Endothelial cell of umbilical vein (primary cell): ENCODE measurements at regions not wholly inside any gene's neighbourhood (a gene's known extent, or its start where the extent isn't known, plus 50 kb on each side); places are given as distances from the start of the nearest gene placed in this dataset.

Experiments used
- BruUV-seq: library from RNA; stranded (reverse); fragments of 400-500 nt; replicated peaks from 2 replicates; lab custom pipeline; 2021; lab: Mats Ljungman, UMichigan
- CTCF ChIA-PET: fragments of 300-600, 350-600 bp; sonication (Branson Sonifier 250); formaldehyde crosslinking; loops from one replicate; lab custom pipeline; 2021; ENCODE audit warnings: antibody characterized with exemption, inconsistent platforms; lab: Charles Lee
- POLR2A ChIA-PET: fragments of 300-600, 350-600 bp; sonication (Branson Sonifier 250); formaldehyde crosslinking; loops from one replicate; lab custom pipeline; 2021; ENCODE audit warnings: antibody characterized with exemption, inconsistent platforms; lab: Charles Lee
- DNase-seq: peaks from one replicate; pipeline ENCODE4 v3.0.0-alpha.2; 2011; ENCODE audit warnings: low read depth, low spot score
- FAIRE-seq: peaks from 2 replicates; lab custom pipeline; 2011; peaks lifted over from hg19 to GRCh38; lab: Jason Lieb, UNC
- H2AFZ ChIP-seq: 2 replicates; pipeline ENCODE4 v1.6.0; 2012; ENCODE audit warnings: low read depth, low read length, control low read depth, inconsistent platforms
- H3K27ac ChIP-seq: 2 replicates; pipeline ENCODE4 v1.5.1; 2011; ENCODE audit warnings: low read depth, mild to moderate bottlenecking, control low read depth, low read length, moderate library complexity; ENCODE audit not compliant: insufficient read depth
- H3K27me3 ChIP-seq, 2 experiments: 2 replicates each; pipeline versions ENCODE4 v1.6.0 to v1.6.1; 2011; ENCODE audit warnings: low read length in 2 of 2, mixed read lengths in 1 of 2; ENCODE audit not compliant: control insufficient read depth in 2 of 2, insufficient read depth in 2 of 2
- H3K36me3 ChIP-seq, 2 experiments: 2 replicates in 1 of 2; 3 replicates in 1 of 2; pipeline ENCODE4 v1.5.1; 2011; ENCODE audit warnings: low read length in 2 of 2, mild to moderate bottlenecking in 1 of 2, moderate library complexity in 1 of 2; ENCODE audit not compliant: control insufficient read depth in 2 of 2, insufficient read depth in 2 of 2; ENCODE audit errors: extremely low read depth in 1 of 2
- H3K4me1 ChIP-seq: 3 replicates; pipeline ENCODE4 v1.5.1; 2011; ENCODE audit warnings: mild to moderate bottlenecking, low read length; ENCODE audit not compliant: control insufficient read depth, insufficient read depth; ENCODE audit errors: extremely low read depth
- H3K4me2 ChIP-seq: 2 replicates; pipeline ENCODE4 v1.6.1; 2011; ENCODE audit warnings: low read length, control low read depth, mixed read lengths; ENCODE audit not compliant: insufficient read depth
- H3K4me3 ChIP-seq, 3 experiments: fragments of 200-600 bp in 1 of 3; sonication (generic), shearing (Covaris generic) in 1 of 3; replicated peaks in 1 of 3; 2 replicates each; pipeline ENCODE4 v1.5.1; 2011 to 2016; ENCODE audit warnings: control low read depth in 3 of 3, low read length in 3 of 3, mild to moderate bottlenecking in 2 of 3, inconsistent platforms in 1 of 3, low read depth in 1 of 3, moderate library complexity in 1 of 3; ENCODE audit not compliant: insufficient read depth in 1 of 3
- H3K79me2 ChIP-seq: 2 replicates; pipeline ENCODE4 v1.6.0; 2012; ENCODE audit warnings: low read length, inconsistent platforms; ENCODE audit not compliant: control insufficient read depth, insufficient read depth
- H3K9ac ChIP-seq: replicated peaks from 2 replicates; pipeline ENCODE3; 2011; ENCODE audit warnings: low read length, control low read depth; ENCODE audit not compliant: insufficient read depth; ENCODE audit errors: extremely low read depth
- H3K9me1 ChIP-seq: replicated peaks from 3 replicates; pipeline ENCODE4 v1.6.0; 2011; ENCODE audit warnings: mild to moderate bottlenecking, low read length; ENCODE audit not compliant: control insufficient read depth, insufficient read depth; ENCODE audit errors: extremely low read depth
- H3K9me3 ChIP-seq: replicated peaks from 2 replicates; pipeline ENCODE4 v1.5.1; 2012; ENCODE audit warnings: low read length, inconsistent platforms; ENCODE audit not compliant: control insufficient read depth, insufficient read depth
- H4K20me1 ChIP-seq: replicated peaks from 2 replicates; pipeline ENCODE3; 2011; ENCODE audit warnings: mild to moderate bottlenecking, low read length; ENCODE audit not compliant: control insufficient read depth, insufficient read depth; ENCODE audit errors: extremely low read depth
- CTCF ChIP-seq, 2 donors: IDR thresholded peaks; 1 replicate in 1 of 2; 2 replicates in 1 of 2; pipeline ENCODE4 v1.5.1; 2011; ENCODE audit warnings: low read length in 2 of 2, mild to moderate bottlenecking in 2 of 2, moderate library complexity in 2 of 2, control low read depth in 1 of 2, inconsistent platforms in 1 of 2, low read depth in 1 of 2; ENCODE audit not compliant: insufficient read depth in 1 of 2; ENCODE audit errors: extremely low read depth in 1 of 2
- EZH2 ChIP-seq: IDR thresholded peaks from 2 replicates; pipeline ENCODE4 v1.6.1; 2012; ENCODE audit warnings: borderline replicate concordance, low read depth, mild to moderate bottlenecking, moderate library complexity, low read length, inconsistent platforms; ENCODE audit not compliant: severe bottlenecking
- FOS ChIP-seq: IDR thresholded peaks from 2 replicates; pipeline ENCODE4 v1.6.1; 2011; ENCODE audit warnings: mild to moderate bottlenecking, low read length, moderate library complexity, borderline replicate concordance; ENCODE audit not compliant: insufficient read depth
- GATA2 ChIP-seq: IDR thresholded peaks from 2 replicates; pipeline ENCODE4 v1.7.0; 2011; ENCODE audit warnings: low read depth, mild to moderate bottlenecking, moderate library complexity, mixed read lengths, low read length; ENCODE audit not compliant: insufficient read length, insufficient read depth
- JUN ChIP-seq: IDR thresholded peaks from 2 replicates; pipeline ENCODE4 v1.6.1; 2011; ENCODE audit warnings: borderline replicate concordance, low read depth; ENCODE audit not compliant: insufficient read length, insufficient read depth
- MYC ChIP-seq: IDR thresholded peaks from one replicate; pipeline ENCODE4 v1.6.1; 2011; ENCODE audit warnings: mild to moderate bottlenecking, low read depth, low read length
- POLR2A ChIP-seq: IDR thresholded peaks from 2 replicates; pipeline ENCODE4 v1.6.1; 2012; ENCODE audit warnings: low read depth, mild to moderate bottlenecking, control low read depth, low read length
- POLR2AphosphoS5 ChIP-seq: IDR thresholded peaks from 2 replicates; pipeline ENCODE4 v1.6.1; 2012; ENCODE audit warnings: low read depth, mild to moderate bottlenecking, control low read depth, low read length, moderate library complexity; ENCODE audit not compliant: insufficient read depth
- dilution Hi-C: fragments of 300-500 bp; cut with MboI; formaldehyde crosslinking; loops from one replicate; pipeline ENCODE4 v1.15.0; 2019; ENCODE audit warnings: low sequenced_read_pairs; ENCODE audit not compliant: extremely low pct_ligation_motif_present
- intact Hi-C: fragments of 100-400 bp; cut with micrococcal nuclease; formaldehyde crosslinking; loops from one replicate; pipeline ENCODE4 v1.10.0; 2022
- TF ChIP-seq, protein P1 (sequence below): IDR thresholded peaks from 2 replicates; pipeline ENCODE4 v1.6.1; 2011; ENCODE audit not compliant: insufficient read depth, insufficient read length

DNA sequence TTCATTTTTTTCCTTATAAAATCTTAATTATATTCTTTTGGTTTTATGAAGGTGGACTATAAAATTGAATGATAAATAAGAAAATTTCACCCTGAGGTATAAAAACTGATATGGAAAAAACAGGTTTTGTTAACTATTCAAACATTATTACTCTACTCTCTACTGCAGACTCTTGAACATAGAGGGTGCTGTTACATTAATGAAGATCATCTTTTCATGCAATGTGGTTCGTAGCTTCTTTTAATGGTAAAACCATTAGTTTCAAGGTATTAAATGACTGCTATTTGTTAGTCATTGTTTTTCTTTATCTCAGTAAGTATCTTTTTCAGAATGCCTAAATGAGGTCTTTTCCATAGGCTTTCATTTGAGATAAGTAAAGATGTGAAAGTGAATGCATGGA lies 510.4 kb downstream of the SLC16A7 start:
- DNase-seq (peak; percentile 41), FAIRE-seq (no peak)
- H4K20me1 ChIP-seq = no peaks in the 10 kb centered on the region
- intact Hi-C loops (loop anchor here (5.0 kb wide), 1 partner anchor 386 kb away; no protein-coding TSS in a partner anchor), dilution Hi-C loops (no loop called here)
- POLR2A ChIA-PET = no interaction called here
- H3K27me3 ChIP-seq = no peaks in the 10 kb centered on the region
- no TSS peak for BruUV-seq
- no peaks in the 10 kb centered on the region for H3K79me2 ChIP-seq
- no peak overlapping the region for H3K27ac ChIP-seq
- H2AFZ ChIP-seq = peak overlapping the region; percentile 41
- CTCF ChIA-PET = interaction anchor here (0.8 to 2.9 kb wide), 15 partner anchors 14 to 1901 kb away, joined by 3 to 45 read pairs (median 4); no protein-coding TSS in a partner anchor
- H3K9ac ChIP-seq = no peak overlapping the region
- no peak overlapping the region for H3K4me3 ChIP-seq
- TF ChIP-seq JUN (no peak), POLR2A (no peak), MYC (no peak), CTCF (IDR thresholded peaks at IDR 0.05; ENCODE audit: extremely low read depth in 1 of 2, insufficient read depth in 1 of 2, low read depth in 1 of 2, low read length in 2 of 2) (peak in 1 of 2 donors; percentile 12)
- TF ChIP-seq, protein P1, sequence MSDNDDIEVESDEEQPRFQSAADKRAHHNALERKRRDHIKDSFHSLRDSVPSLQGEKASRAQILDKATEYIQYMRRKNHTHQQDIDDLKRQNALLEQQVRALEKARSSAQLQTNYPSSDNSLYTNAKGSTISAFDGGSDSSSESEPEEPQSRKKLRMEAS = no peak
- H3K9me1 ChIP-seq = no peaks in the 10 kb centered on the region
- no peaks in the 10 kb centered on the region for H3K9me3 ChIP-seq
- no peak overlapping the region for H3K4me2 ChIP-seq
- no peaks in the 10 kb centered on the region for H3K36me3 ChIP-seq
- H3K4me1 ChIP-seq = no peaks in the 10 kb centered on the region

GRCh38 chr12:60107992-60108391 lies 512.2 kb downstream of the SLC16A7 start:
- TF ChIP-seq EZH2 (no peak), MYC (no peak), POLR2AphosphoS5 (no peak), FOS (no peak), JUN (no peak), CTCF (IDR thresholded peaks at IDR 0.05; ENCODE audit: extremely low read depth in 1 of 2, insufficient read depth in 1 of 2, low read depth in 1 of 2, low read length in 2 of 2) (no peak), GATA2 (no peak), POLR2A (no peak)
- TF ChIP-seq, protein P1 = no peak
- ChIA-PET CTCF (interaction anchor here (2.9 kb wide), 1 partner anchor 386 kb away, joined by 45 read pairs; no protein-coding TSS in a partner anchor), POLR2A (no interaction called here)
- no peaks in the 10 kb centered on the region for H3K4me1 ChIP-seq
- no peak overlapping the region for H3K4me3 ChIP-seq
- FAIRE-seq = no peak
- H3K9ac ChIP-seq = no peak overlapping the region
- intact Hi-C loops (loop anchor here (5.0 kb wide), 1 partner anchor 384 kb away; no protein-coding TSS in a partner anchor), dilution Hi-C loops (no loop called here)
- H3K9me1 ChIP-seq = no peaks in the 10 kb centered on the region
- no peaks in the 10 kb centered on the region for H4K20me1 ChIP-seq
- no peaks in the 10 kb centered on the region for H3K9me3 ChIP-seq
- no peak overlapping the region for H3K27ac ChIP-seq
- no peak for DNase-seq
- H3K36me3 ChIP-seq = no peaks in the 10 kb centered on the region
- H3K4me2 ChIP-seq = no peak overlapping the region
- no peaks in the 10 kb centered on the region for H3K27me3 ChIP-seq
- BruUV-seq = no TSS peak
- no peaks in the 10 kb centered on the region for H3K79me2 ChIP-seq
- no peak overlapping the region for H2AFZ ChIP-seq
